ENCODE measurements at regions not wholly inside any gene's neighbourhood (a gene's known extent, or its start where the extent isn't known, plus 50 kb on each side); places are given as distances from the start of the nearest gene placed in this dataset.

- DNase-seq (ENCODE audit: low spot score in 2 of 2) (no peak), ATAC-seq (replicated peaks; ENCODE audit: extremely low read depth, poor library complexity, severe bottlenecking) (no peak)
- no peak overlapping the region for H3K4me3 Mint-ChIP-seq
- H3K36me3 Mint-ChIP-seq (ENCODE audit: insufficient read depth) = no peaks in the 10 kb centered on the region
- H3K4me1 Mint-ChIP-seq = no peaks in the 10 kb centered on the region
- H3K27me3 Mint-ChIP-seq = no peaks in the 10 kb centered on the region
- H3K27ac Mint-ChIP-seq (ENCODE audit: low read depth) = no peak overlapping the region
- no peaks in the 10 kb centered on the region for H3K9me3 Mint-ChIP-seq
Measured at GRCh38 chr5:124796495-124796894, 50.1 kb upstream of the ZNF608 start.

GRCh38 chr5:124797665-124798087, 51.2 kb upstream of the ZNF608 start:
- Mint-ChIP-seq H3K27me3 (no peaks in the 10 kb centered on the region), H3K27ac (ENCODE audit: low read depth) (no peak overlapping the region), H3K4me1 (no peaks in the 10 kb centered on the region), H3K4me3 (no peak overlapping the region), H3K9me3 (no peaks in the 10 kb centered on the region), H3K36me3 (ENCODE audit: insufficient read depth) (no peaks in the 10 kb centered on the region)
- no peak for DNase-seq (ENCODE audit: low spot score in 2 of 2)
- ATAC-seq (replicated peaks; ENCODE audit: extremely low read depth, poor library complexity, severe bottlenecking) = no peak

GRCh38 chr5:124798890-124799289, 52.5 kb upstream of the ZNF608 start:
- Mint-ChIP-seq H3K27me3 (no peaks in the 10 kb centered on the region), H3K27ac (ENCODE audit: low read depth) (no peak overlapping the region), H3K36me3 (ENCODE audit: insufficient read depth) (no peaks in the 10 kb centered on the region), H3K9me3 (no peaks in the 10 kb centered on the region), H3K4me1 (no peaks in the 10 kb centered on the region), H3K4me3 (no peak overlapping the region)
- DNase-seq (ENCODE audit: low spot score in 2 of 2) = no peak
- no peak for ATAC-seq (replicated peaks; ENCODE audit: extremely low read depth, poor library complexity, severe bottlenecking)

GRCh38 chr5:124801551-124801950, 55.1 kb upstream of the ZNF608 start:
- no peaks in the 10 kb centered on the region for H3K27me3 Mint-ChIP-seq
- no peak for DNase-seq (ENCODE audit: low spot score in 2 of 2)
- no peaks in the 10 kb centered on the region for H3K4me1 Mint-ChIP-seq
- ATAC-seq (replicated peaks; ENCODE audit: extremely low read depth, poor library complexity, severe bottlenecking) = no peak
- no peaks in the 10 kb centered on the region for H3K9me3 Mint-ChIP-seq
- H3K27ac Mint-ChIP-seq (ENCODE audit: low read depth) = no peak overlapping the region
- no peak overlapping the region for H3K4me3 Mint-ChIP-seq
- no peaks in the 10 kb centered on the region for H3K36me3 Mint-ChIP-seq (ENCODE audit: insufficient read depth)

- Mint-ChIP-seq H3K27ac (ENCODE audit: low read depth) (no peak overlapping the region), H3K4me3 (no peak overlapping the region), H3K36me3 (ENCODE audit: insufficient read depth) (peaks cover 2% of the 10 kb centered on the region), H3K9me3 (no peaks in the 10 kb centered on the region), H3K4me1 (no peaks in the 10 kb centered on the region), H3K27me3 (no peaks in the 10 kb centered on the region)
- no peak for ATAC-seq (replicated peaks; ENCODE audit: extremely low read depth, poor library complexity, severe bottlenecking)
- no peak for DNase-seq (ENCODE audit: low spot score in 2 of 2)
Measured at GRCh38 chr5:124803617-124804323, 57.3 kb upstream of the ZNF608 start.

GRCh38 chr5:124806026-124806372, 59.6 kb upstream of the ZNF608 start:
- H3K36me3 Mint-ChIP-seq (ENCODE audit: insufficient read depth) = peaks cover 2% of the 10 kb centered on the region
- H3K4me3 Mint-ChIP-seq = no peak overlapping the region
- no peak overlapping the region for H3K27ac Mint-ChIP-seq (ENCODE audit: low read depth)
- no peaks in the 10 kb centered on the region for H3K9me3 Mint-ChIP-seq
- ATAC-seq (replicated peaks; ENCODE audit: extremely low read depth, poor library complexity, severe bottlenecking) (no peak), DNase-seq (ENCODE audit: low spot score in 2 of 2) (no peak)
- no peaks in the 10 kb centered on the region for H3K4me1 Mint-ChIP-seq
- H3K27me3 Mint-ChIP-seq = no peaks in the 10 kb centered on the region

- no peak overlapping the region for H3K4me3 Mint-ChIP-seq
- H3K27ac Mint-ChIP-seq (ENCODE audit: low read depth) = no peak overlapping the region
- no peaks in the 10 kb centered on the region for H3K27me3 Mint-ChIP-seq
- no peaks in the 10 kb centered on the region for H3K4me1 Mint-ChIP-seq
- no peak for DNase-seq (ENCODE audit: low spot score in 2 of 2)
- no peaks in the 10 kb centered on the region for H3K9me3 Mint-ChIP-seq
- ATAC-seq (replicated peaks; ENCODE audit: extremely low read depth, poor library complexity, severe bottlenecking) = no peak
- H3K36me3 Mint-ChIP-seq (ENCODE audit: insufficient read depth) = peaks cover 2% of the 10 kb centered on the region
Measured at GRCh38 chr5:124806373-124807077, 60.1 kb upstream of the ZNF608 start.

- no peak overlapping the region for H3K4me3 Mint-ChIP-seq
- H3K27me3 Mint-ChIP-seq = no peaks in the 10 kb centered on the region
- peaks cover 2% of the 10 kb centered on the region for H3K36me3 Mint-ChIP-seq (ENCODE audit: insufficient read depth)
- H3K4me1 Mint-ChIP-seq = no peaks in the 10 kb centered on the region
- DNase-seq (ENCODE audit: low spot score in 2 of 2) = no peak
- no peaks in the 10 kb centered on the region for H3K9me3 Mint-ChIP-seq
- ATAC-seq (replicated peaks; ENCODE audit: extremely low read depth, poor library complexity, severe bottlenecking) = no peak
- H3K27ac Mint-ChIP-seq (ENCODE audit: low read depth) = no peak overlapping the region
Measured at GRCh38 chr5:124808842-124809268, 62.4 kb upstream of the ZNF608 start.

- peaks cover 2% of the 10 kb centered on the region for H3K36me3 Mint-ChIP-seq (ENCODE audit: insufficient read depth)
Measured at GRCh38 chr5:124810396-124811006, 64.1 kb upstream of the ZNF608 start.

GRCh38 chr5:124812771-124813358, 66.4 kb upstream of the ZNF608 start:
- ATAC-seq (replicated peaks; ENCODE audit: extremely low read depth, poor library complexity, severe bottlenecking) = no peak
- no peaks in the 10 kb centered on the region for H3K9me3 Mint-ChIP-seq
- no peak overlapping the region for H3K4me3 Mint-ChIP-seq
- H3K27ac Mint-ChIP-seq (ENCODE audit: low read depth) = no peak overlapping the region
- peaks cover 2% of the 10 kb centered on the region for H3K36me3 Mint-ChIP-seq (ENCODE audit: insufficient read depth)
- no peaks in the 10 kb centered on the region for H3K4me1 Mint-ChIP-seq
- H3K27me3 Mint-ChIP-seq = no peaks in the 10 kb centered on the region
- DNase-seq (ENCODE audit: low spot score in 2 of 2) = no peak

More at GRCh38 chr5:124810396-124811006, 64.1 kb upstream of the ZNF608 start:
- H3K27ac Mint-ChIP-seq (ENCODE audit: low read depth) = no peak overlapping the region
- H3K9me3 Mint-ChIP-seq = no peaks in the 10 kb centered on the region
- no peaks in the 10 kb centered on the region for H3K4me1 Mint-ChIP-seq
- DNase-seq (ENCODE audit: low spot score in 2 of 2) (no peak), ATAC-seq (replicated peaks; ENCODE audit: extremely low read depth, poor library complexity, severe bottlenecking) (no peak)
- no peak overlapping the region for H3K4me3 Mint-ChIP-seq
- no peaks in the 10 kb centered on the region for H3K27me3 Mint-ChIP-seq

- H3K4me1 Mint-ChIP-seq = no peaks in the 10 kb centered on the region
- ATAC-seq (replicated peaks; ENCODE audit: extremely low read depth, poor library complexity, severe bottlenecking) (no peak), DNase-seq (ENCODE audit: low spot score in 2 of 2) (no peak)
- no peaks in the 10 kb centered on the region for H3K9me3 Mint-ChIP-seq
- no peaks in the 10 kb centered on the region for H3K27me3 Mint-ChIP-seq
- H3K4me3 Mint-ChIP-seq = no peak overlapping the region
- no peaks in the 10 kb centered on the region for H3K36me3 Mint-ChIP-seq (ENCODE audit: insufficient read depth)
- H3K27ac Mint-ChIP-seq (ENCODE audit: low read depth) = no peak overlapping the region
Measured at GRCh38 chr5:124816381-124816780, 69.9 kb upstream of the ZNF608 start.

- Mint-ChIP-seq H3K27ac (ENCODE audit: low read depth) (no peak overlapping the region), H3K4me3 (no peak overlapping the region), H3K36me3 (ENCODE audit: insufficient read depth) (no peaks in the 10 kb centered on the region), H3K27me3 (no peaks in the 10 kb centered on the region), H3K4me1 (no peaks in the 10 kb centered on the region), H3K9me3 (peaks cover 6% of the 10 kb centered on the region)
- DNase-seq (ENCODE audit: low spot score in 2 of 2) = no peak
- ATAC-seq (replicated peaks; ENCODE audit: extremely low read depth, poor library complexity, severe bottlenecking) = no peak
Measured at GRCh38 chr5:124819201-124819600, 72.8 kb upstream of the ZNF608 start.

GRCh38 chr5:124822647-124823046, 76.2 kb upstream of the ZNF608 start:
- no peaks in the 10 kb centered on the region for H3K4me1 Mint-ChIP-seq
- H3K27me3 Mint-ChIP-seq = no peaks in the 10 kb centered on the region
- no peaks in the 10 kb centered on the region for H3K36me3 Mint-ChIP-seq (ENCODE audit: insufficient read depth)
- H3K9me3 Mint-ChIP-seq = peaks cover 11% of the 10 kb centered on the region
- no peak for ATAC-seq (replicated peaks; ENCODE audit: extremely low read depth, poor library complexity, severe bottlenecking)
- H3K27ac Mint-ChIP-seq (ENCODE audit: low read depth) = no peak overlapping the region
- no peak overlapping the region for H3K4me3 Mint-ChIP-seq
- no peak for DNase-seq (ENCODE audit: low spot score in 2 of 2)
